DND-41 (cell line): ENCODE measurements at regions not wholly inside any gene's neighbourhood (a gene's known extent, or its start where the extent isn't known, plus 50 kb on each side); places are given as distances from the start of the nearest gene placed in this dataset.

ENCODE experiments used
- ATAC-seq: fragments of 200-7000 bp; cut with Tn5 transposase; 3 replicates; pipeline ENCODE4 v1.9.1; 2021; ENCODE audit warnings: low read depth; ENCODE audit not compliant: insufficient read depth
- DNase-seq: peaks from one replicate; pipeline ENCODE4 v3.0.0-alpha.2; 2020
- H2AFZ ChIP-seq: 2 replicates; pipeline ENCODE4 v1.6.0; 2012; ENCODE audit warnings: low read depth, low read length
- H3K27ac ChIP-seq: 2 replicates; pipeline ENCODE4 v1.5.1; 2012; ENCODE audit warnings: low read length, inconsistent platforms
- H3K27me3 ChIP-seq: fragments of 200-600 bp; sonication (generic); 2 replicates; pipeline ENCODE4 v1.6.0; 2012; ENCODE audit warnings: low read length, mild to moderate bottlenecking, inconsistent platforms; ENCODE audit not compliant: insufficient read depth, poor library complexity
- H3K36me3 ChIP-seq: 2 replicates; pipeline ENCODE4 v1.5.1; 2012; ENCODE audit warnings: low read length, inconsistent platforms; ENCODE audit not compliant: insufficient read depth
- H3K4me1 ChIP-seq: 2 replicates; pipeline ENCODE4 v1.5.1; 2012; ENCODE audit warnings: mild to moderate bottlenecking, low read length; ENCODE audit not compliant: insufficient read depth
- H3K4me2 ChIP-seq: 2 replicates; pipeline ENCODE4 v1.6.0; 2012; ENCODE audit warnings: mild to moderate bottlenecking, moderate library complexity, low read length, inconsistent platforms; ENCODE audit not compliant: insufficient read depth
- H3K4me3 ChIP-seq, 2 experiments: fragments of 200-600 bp in 1 of 2; shearing (Covaris generic) in 1 of 2; 2 replicates each; pipeline ENCODE4 v1.5.1; 2012 to 2016; ENCODE audit warnings: inconsistent platforms in 2 of 2, low read length in 2 of 2, mild to moderate bottlenecking in 2 of 2, low read depth in 1 of 2, moderate library complexity in 1 of 2
- H3K79me2 ChIP-seq: 2 replicates; pipeline ENCODE4 v1.6.0; 2012; ENCODE audit warnings: low read length, inconsistent platforms; ENCODE audit not compliant: insufficient read depth
- H3K9ac ChIP-seq: 2 replicates; pipeline ENCODE4 v1.6.0; 2012; ENCODE audit warnings: low read depth, mild to moderate bottlenecking, inconsistent platforms, low read length, moderate library complexity
- H3K9me3 ChIP-seq: 2 replicates; pipeline ENCODE4 v1.5.1; 2012; ENCODE audit warnings: low read length, moderate library complexity, mild to moderate bottlenecking, inconsistent platforms; ENCODE audit not compliant: insufficient read depth, severe bottlenecking
- H4K20me1 ChIP-seq: 2 replicates; pipeline ENCODE4 v1.6.0; 2012; ENCODE audit warnings: low read length; ENCODE audit not compliant: insufficient read depth
- EZH2 ChIP-seq: IDR thresholded peaks from 3 replicates; pipeline ENCODE4 v1.6.1; 2012; ENCODE audit warnings: borderline replicate concordance, low read depth, mild to moderate bottlenecking, moderate library complexity, low read length, inconsistent platforms; ENCODE audit not compliant: severe bottlenecking
- TF ChIP-seq, protein P1 (sequence below): IDR thresholded peaks from 2 replicates; pipeline ENCODE4 v1.5.1; 2012; ENCODE audit warnings: borderline replicate concordance, low read length, moderate library complexity, mild to moderate bottlenecking; ENCODE audit not compliant: poor library complexity, severe bottlenecking; ENCODE audit errors: extremely low read depth

DNA sequence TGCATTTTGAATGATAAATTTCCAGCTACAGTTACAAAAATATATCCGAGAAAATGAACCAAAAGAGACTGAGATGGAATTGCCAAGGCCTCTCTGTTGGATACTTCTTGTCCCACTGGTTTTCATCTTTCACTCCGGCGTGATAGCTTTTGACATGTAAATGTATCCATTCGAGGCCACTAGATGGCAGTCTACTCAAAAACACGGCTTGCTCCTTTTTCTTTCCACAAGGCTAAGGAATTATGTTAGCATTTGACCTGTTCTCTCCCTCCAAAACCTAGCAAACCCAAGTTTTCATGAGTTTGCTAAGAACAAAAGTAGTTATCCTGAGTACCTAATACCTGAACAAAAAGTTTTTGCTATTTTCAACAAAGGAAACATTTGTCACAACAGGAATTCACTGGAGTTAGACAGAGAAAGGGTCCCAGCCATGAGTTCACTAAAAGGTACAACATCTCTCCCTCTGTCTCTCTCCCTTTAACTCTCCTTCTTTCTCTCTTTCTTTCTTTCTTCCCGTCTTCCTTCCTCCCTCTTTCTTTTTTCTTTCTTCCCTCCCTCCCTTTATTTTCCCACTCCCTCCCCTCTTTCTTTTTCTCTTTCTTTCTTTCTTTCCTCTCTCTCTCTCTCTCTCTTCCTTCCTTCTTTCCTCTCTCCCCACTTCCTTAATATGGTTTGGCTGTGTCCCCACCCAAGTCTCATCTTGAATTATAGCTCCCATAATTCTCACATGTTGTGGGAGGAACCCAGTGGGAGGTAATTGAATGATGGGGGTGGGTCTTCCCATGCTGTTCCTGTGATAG, 207.9 kb upstream of the MYO3A start:
- peak; percentile 43 for DNase-seq
- no peaks in the 10 kb centered on the region for H3K36me3 ChIP-seq
- no peak overlapping the region for H3K9ac ChIP-seq
- peak; percentile 71 for ATAC-seq
- H3K27ac ChIP-seq = no peak overlapping the region
- H3K9me3 ChIP-seq = no peaks in the 10 kb centered on the region
- TF ChIP-seq, protein P1, sequence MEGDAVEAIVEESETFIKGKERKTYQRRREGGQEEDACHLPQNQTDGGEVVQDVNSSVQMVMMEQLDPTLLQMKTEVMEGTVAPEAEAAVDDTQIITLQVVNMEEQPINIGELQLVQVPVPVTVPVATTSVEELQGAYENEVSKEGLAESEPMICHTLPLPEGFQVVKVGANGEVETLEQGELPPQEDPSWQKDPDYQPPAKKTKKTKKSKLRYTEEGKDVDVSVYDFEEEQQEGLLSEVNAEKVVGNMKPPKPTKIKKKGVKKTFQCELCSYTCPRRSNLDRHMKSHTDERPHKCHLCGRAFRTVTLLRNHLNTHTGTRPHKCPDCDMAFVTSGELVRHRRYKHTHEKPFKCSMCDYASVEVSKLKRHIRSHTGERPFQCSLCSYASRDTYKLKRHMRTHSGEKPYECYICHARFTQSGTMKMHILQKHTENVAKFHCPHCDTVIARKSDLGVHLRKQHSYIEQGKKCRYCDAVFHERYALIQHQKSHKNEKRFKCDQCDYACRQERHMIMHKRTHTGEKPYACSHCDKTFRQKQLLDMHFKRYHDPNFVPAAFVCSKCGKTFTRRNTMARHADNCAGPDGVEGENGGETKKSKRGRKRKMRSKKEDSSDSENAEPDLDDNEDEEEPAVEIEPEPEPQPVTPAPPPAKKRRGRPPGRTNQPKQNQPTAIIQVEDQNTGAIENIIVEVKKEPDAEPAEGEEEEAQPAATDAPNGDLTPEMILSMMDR = peak; percentile 83
- no peak for TF ChIP-seq EZH2
- H4K20me1 ChIP-seq = no peaks in the 10 kb centered on the region
- no peak overlapping the region for H2AFZ ChIP-seq
- H3K79me2 ChIP-seq = no peaks in the 10 kb centered on the region
- H3K4me2 ChIP-seq = no peak overlapping the region
- no peak overlapping the region for H3K4me3 ChIP-seq
- H3K4me1 ChIP-seq = no peaks in the 10 kb centered on the region
- H3K27me3 ChIP-seq = no peaks in the 10 kb centered on the region

DNA sequence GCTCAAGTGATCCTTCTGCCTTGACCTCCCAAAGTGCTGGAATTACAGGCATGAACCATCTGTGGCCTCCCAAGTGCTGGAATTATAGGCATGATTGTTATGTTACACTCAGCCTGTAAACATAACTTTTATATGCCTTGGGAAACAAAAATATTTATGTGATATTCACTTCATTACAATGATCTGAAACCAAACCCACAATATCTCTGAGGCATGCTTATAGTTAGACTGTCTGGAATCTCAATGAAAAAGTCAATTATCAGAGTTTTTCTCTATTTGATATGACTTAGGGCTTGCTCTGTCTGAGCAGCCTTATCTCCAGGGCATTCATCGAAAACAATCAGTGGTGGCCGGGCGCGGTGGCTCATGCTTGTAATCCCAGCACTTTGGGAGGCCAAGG, 195.3 kb upstream of the MYO3A start:
- DNase-seq (no peak), ATAC-seq (no peak)
- H3K9ac ChIP-seq = no peak overlapping the region
- no peaks in the 10 kb centered on the region for H3K36me3 ChIP-seq
- H3K27me3 ChIP-seq = no peaks in the 10 kb centered on the region
- no peak overlapping the region for H3K27ac ChIP-seq
- no peak overlapping the region for H2AFZ ChIP-seq
- TF ChIP-seq, protein P1 = no peak
- no peak for TF ChIP-seq EZH2
- no peaks in the 10 kb centered on the region for H3K79me2 ChIP-seq
- no peaks in the 10 kb centered on the region for H3K9me3 ChIP-seq
- H3K4me3 ChIP-seq = no peak overlapping the region
- H3K4me1 ChIP-seq = no peaks in the 10 kb centered on the region
- H4K20me1 ChIP-seq = no peaks in the 10 kb centered on the region
- no peak overlapping the region for H3K4me2 ChIP-seq

DNA sequence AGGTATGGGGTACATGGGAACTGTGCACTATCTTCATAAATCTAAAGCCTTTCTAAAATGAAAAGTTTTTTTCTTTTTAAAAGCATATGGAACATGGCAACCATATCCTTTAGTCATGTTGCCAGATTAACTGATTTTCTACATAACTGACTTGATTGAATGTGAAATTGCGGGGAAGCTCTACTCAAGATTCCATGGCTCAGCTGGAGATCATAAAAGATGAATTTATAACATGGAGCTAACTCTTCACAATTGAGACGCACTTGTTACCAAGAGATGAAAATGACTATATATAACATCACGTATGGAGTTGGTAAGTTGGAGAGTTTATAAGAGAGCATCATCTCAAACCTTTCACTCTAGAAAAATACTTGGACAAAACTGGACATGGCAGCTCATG, 190.2 kb upstream of the MYO3A start:
- H3K9ac ChIP-seq = no peak overlapping the region
- no peak overlapping the region for H3K4me3 ChIP-seq
- no peaks in the 10 kb centered on the region for H3K4me1 ChIP-seq
- H2AFZ ChIP-seq = no peak overlapping the region
- ATAC-seq (no peak), DNase-seq (no peak)
- no peaks in the 10 kb centered on the region for H3K27me3 ChIP-seq
- H4K20me1 ChIP-seq = no peaks in the 10 kb centered on the region
- H3K27ac ChIP-seq = no peak overlapping the region
- H3K9me3 ChIP-seq = no peaks in the 10 kb centered on the region
- TF ChIP-seq, protein P1 = no peak
- TF ChIP-seq EZH2 = no peak
- no peaks in the 10 kb centered on the region for H3K79me2 ChIP-seq
- no peak overlapping the region for H3K4me2 ChIP-seq
- no peaks in the 10 kb centered on the region for H3K36me3 ChIP-seq
